NCI-H1694 treated with DMSO at 0.1 percent for 48 hours (cell line): ENCODE measurements at regions not wholly inside any gene's neighbourhood (a gene's known extent, or its start where the extent isn't known, plus 50 kb on each side); places are given as distances from the start of the nearest gene placed in this dataset.
"Not testable (repeated sequence)": the region's sequence is repeated elsewhere in the genome, so short reads cannot be mapped to it uniquely, and the experiment has no call there.

ENCODE experiments used
- DNase-seq: peaks from one replicate; lab custom pipeline; 2025; lab: John Stamatoyannopoulos, UW

- peak; percentile 37 for DNase-seq
Measured at GRCh38 chr12:131510431-131510830, 200.5 kb upstream of the SFSWAP start.

DNA sequence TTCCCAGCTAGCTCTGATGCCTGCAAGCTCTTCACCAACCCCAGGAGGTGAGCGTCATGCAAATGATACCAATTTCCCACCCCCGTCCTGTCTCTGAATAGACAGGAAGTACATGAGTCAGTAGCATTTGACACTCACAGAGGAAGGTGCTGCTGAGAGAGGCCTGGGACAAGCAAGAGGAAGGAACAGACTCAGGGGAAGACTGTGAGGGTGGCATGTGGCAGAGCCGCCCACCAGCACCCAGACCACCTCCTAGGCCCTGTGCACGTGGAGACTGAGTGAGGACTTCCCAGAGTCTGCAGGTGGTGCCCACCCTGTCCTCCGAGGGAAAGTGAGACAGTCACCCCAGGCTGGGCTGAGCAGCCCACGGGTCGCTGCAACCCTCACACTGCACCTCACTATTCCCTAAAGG lies 199.5 kb upstream of the SFSWAP start:
- DNase-seq: peak; percentile 13

- DNase-seq: peak; percentile 14
Measured at GRCh38 chr12:131511803-131512561, 198.9 kb upstream of the SFSWAP start.

- DNase-seq: no peak
Measured at GRCh38 chr12:131513606-131514005, 197.3 kb upstream of the SFSWAP start.

GRCh38 chr12:131520553-131520952 lies 190.3 kb upstream of the SFSWAP start:
- DNase-seq: not testable (repeated sequence)

DNA sequence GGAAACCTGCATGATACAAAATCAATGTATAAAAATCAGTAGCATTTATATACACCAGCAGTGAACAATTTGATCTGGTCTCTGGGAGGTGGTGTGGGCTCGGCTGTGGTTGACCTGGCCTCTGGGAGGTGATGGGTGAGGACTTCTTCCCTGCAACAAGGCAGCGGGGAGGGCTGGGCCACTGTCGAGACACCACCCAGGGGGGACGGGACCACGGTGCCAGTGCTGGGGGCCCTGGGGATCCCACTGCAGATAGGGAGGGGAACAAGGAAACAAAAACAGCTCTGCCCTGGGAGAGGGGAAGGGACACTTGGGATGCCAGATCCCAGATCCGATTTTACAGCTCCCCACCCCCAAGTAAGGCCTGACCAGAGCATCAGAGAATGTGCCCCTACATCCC lies 189.6 kb upstream of the SFSWAP start:
- DNase-seq: no peak

- no peak for DNase-seq
Measured at GRCh38 chr12:131525795-131526508, 184.9 kb upstream of the SFSWAP start.

DNA sequence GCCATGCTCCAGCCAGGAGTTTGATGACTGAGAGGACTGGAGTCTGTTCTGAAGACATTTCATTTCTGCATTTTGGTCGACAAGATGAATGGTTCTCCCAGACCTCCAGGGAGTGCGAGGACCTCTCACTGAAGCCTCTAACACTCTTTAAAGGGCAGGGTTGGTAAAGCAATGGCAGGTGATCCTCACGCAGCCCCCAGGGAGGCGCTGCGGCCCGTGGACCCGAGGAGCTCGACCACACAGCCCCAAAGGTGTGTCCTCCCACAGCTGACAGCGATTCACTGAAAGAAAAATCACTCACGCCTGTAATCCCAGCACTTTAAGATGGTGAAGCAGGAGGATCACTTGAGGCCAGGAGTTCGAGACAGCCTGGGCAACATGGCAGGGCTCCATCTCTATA lies 183.8 kb upstream of the SFSWAP start:
- DNase-seq: no peak

GRCh38 chr12:131527736-131528135 lies 183.2 kb upstream of the SFSWAP start:
- no peak for DNase-seq

DNA sequence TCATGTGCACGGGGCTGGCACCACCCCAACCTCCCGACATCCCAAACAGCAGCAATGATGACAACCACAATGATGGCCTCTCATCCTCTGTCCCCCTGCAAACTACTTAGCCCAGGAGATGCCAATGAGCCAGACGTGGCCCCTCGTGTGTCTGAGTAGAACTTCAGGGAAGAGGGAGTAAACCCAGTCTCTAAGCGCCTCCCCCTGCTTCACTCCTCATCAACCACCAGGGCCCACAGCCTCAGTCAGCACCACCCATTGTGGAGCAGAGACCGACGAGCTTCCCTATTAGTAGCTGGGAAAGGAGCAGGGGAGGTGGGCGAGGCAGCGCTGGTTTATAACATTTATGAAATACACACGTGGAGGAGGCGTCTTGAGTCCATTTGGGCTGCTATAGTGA lies 182.7 kb upstream of the SFSWAP start:
- no peak for DNase-seq

- no peak for DNase-seq
Measured at GRCh38 chr12:131528667-131529066, 182.2 kb upstream of the SFSWAP start.

GRCh38 chr12:131529196-131530040 lies 181.5 kb upstream of the SFSWAP start:
- DNase-seq: no peak

DNA sequence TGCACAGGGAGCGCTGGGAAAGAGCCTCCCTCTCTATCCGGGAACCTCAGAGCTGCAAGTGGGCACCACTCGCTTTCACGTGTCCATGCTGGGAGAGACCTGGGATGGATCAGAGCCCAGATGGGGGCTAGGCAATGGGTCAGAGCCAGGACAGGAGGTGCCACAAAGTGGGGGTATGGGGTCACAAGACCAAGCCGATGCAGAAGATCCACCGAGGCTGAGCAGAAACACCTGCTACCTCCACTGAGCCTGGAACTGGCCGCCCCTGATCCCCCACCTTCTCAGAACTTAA lies 180.9 kb upstream of the SFSWAP start:
- no peak for DNase-seq

DNA sequence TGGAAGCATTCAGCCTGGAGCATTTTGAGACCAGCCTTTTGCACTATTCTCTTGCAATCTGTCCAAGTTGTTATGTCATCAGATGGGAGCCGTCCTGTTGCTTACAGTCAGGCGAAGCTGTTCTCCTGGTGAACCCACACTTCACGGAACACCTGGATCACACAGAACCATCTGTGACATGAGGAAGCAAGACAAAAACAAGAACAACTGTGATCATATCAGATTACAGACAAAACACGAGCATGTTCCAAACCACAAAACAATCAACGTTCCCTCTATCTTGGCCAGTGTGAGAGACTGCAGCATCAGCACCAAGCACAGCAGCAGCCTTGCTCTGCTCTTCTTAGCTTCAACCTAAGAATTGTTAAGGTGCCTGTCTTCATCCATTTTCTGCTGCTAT lies 180.5 kb upstream of the SFSWAP start:
- DNase-seq: peak; percentile 92

- no peak for DNase-seq
Measured at GRCh38 chr12:131533139-131533538, 177.8 kb upstream of the SFSWAP start.

DNA sequence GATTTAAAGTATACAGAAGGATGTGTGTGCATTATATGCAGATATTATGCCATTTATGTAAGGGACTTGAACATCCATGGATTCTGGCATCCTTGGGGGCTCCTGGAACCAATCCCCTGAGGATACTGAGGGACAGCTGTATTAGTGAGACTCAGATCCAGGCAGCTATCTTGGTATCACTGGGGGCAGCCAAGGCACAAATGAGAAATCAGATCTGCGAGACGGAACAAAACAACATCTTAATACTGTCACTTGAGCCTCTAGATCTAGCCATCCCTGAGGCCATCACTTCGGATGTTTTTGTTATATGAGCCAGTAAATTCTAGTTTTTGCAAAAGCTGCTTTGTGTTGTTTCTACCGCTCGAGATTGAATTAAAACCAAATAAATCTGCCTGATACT lies 175.1 kb upstream of the SFSWAP start:
- DNase-seq: no peak

- no peak for DNase-seq
Measured at GRCh38 chr12:131536337-131536736, 174.6 kb upstream of the SFSWAP start.

DNA sequence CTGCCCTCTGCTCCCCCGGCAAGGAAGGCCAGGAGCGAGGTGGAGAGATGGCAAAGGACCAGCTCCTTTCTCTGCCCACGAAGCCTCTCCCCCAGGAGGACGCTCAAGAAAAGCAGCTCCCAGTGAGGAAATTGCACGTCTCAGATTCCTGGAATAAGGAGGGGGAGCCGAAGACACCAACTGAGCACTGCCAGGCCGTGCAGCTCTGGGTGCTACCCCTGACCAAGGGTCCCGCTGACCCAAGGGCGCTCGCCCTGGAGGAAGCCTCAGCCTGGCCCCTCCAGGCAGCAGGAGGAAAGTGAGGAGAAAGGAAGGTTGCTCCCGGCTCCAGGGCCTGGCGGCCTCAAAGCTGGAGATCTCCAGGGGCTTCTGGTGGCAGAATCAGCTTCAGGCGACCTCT lies 174.1 kb upstream of the SFSWAP start:
- DNase-seq: no peak

GRCh38 chr12:131537267-131537958 lies 173.5 kb upstream of the SFSWAP start:
- no peak for DNase-seq

DNA sequence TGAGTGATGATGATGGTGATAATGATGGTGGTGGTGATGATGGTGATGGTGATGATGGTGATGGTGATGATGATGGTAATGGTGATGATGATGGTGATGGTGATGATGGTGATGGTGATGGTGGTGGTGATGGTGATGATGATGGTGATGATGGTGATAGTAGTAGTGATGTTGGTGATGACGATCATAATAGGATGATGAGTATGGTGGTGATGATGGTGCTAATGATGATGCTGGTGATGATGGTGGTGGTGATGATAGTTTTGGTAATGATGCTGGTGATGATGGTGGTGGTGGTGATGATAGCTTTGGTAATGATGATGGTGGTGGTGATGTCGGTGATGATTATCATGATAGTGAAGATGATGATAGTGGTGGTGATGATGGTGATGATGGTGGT lies 171.5 kb upstream of the SFSWAP start:
- no peak for DNase-seq

DNA sequence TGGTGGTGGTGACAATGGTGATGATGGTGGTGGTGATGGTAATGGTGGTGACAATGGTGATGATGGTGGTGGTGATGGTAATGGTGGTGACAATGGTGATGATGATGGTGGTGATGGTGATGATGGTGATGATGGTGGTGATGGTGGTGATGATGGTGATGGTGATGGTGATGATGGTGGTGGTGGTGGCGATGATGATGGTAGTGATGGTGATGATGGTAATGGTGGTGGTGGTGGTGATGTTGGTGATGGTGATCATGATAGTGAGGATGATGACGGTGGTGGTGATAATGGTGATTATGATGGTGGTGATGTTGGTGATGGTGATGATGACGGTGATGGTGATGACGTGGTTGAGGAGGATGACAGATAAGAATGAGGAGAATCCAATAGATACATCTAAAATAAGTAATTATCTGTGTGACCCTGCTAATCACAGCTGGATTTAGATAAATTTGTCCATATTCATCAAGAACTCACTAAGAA lies 170.7 kb upstream of the SFSWAP start:
- no peak for DNase-seq

GRCh38 chr12:131541512-131541911 lies 169.4 kb upstream of the SFSWAP start:
- not testable (repeated sequence) for DNase-seq
